H1 (cell line): ENCODE measurements at regions not wholly inside any gene's neighbourhood (a gene's known extent, or its start where the extent isn't known, plus 50 kb on each side); places are given as distances from the start of the nearest gene placed in this dataset.

ENCODE experiments used
- BCL11A ChIP-seq, 2 experiments: IDR thresholded peaks; one replicate each; pipeline ENCODE4 v1.6.1; 2011; ENCODE audit warnings: low read depth in 2 of 2, low read length in 2 of 2, mild to moderate bottlenecking in 2 of 2
- BRCA1 ChIP-seq: IDR thresholded peaks from 2 replicates; pipeline ENCODE4 v1.6.1; 2012; ENCODE audit warnings: low read depth, low read length, improper control_type of control experiment
- E2F6 ChIP-seq: IDR thresholded peaks from 2 replicates; pipeline ENCODE4 v1.6.1; 2012; ENCODE audit warnings: inconsistent platforms
- GABPA ChIP-seq: IDR thresholded peaks from 2 replicates; pipeline ENCODE4 v1.6.1; 2011; ENCODE audit warnings: mild to moderate bottlenecking, low read length, moderate library complexity, borderline replicate concordance; ENCODE audit not compliant: insufficient read depth
- HDAC2 ChIP-seq, 2 experiments: fragments of 300-600 bp in 1 of 2; sonication (generic) in 1 of 2; IDR thresholded peaks; 2 replicates each; pipeline ENCODE4 v1.6.1; 2011 to 2012; ENCODE audit warnings: low read depth in 2 of 2, low read length in 2 of 2, mild to moderate bottlenecking in 2 of 2, moderate library complexity in 2 of 2, borderline replicate concordance in 1 of 2, inconsistent platforms in 1 of 2
- NANOG ChIP-seq: IDR thresholded peaks from 2 replicates; pipeline ENCODE4 v1.6.1; 2011; ENCODE audit warnings: low read length, low read depth, mild to moderate bottlenecking, inconsistent platforms; ENCODE audit not compliant: insufficient read depth, poor library complexity, severe bottlenecking
- NRF1 ChIP-seq: IDR thresholded peaks from 2 replicates; pipeline ENCODE4 v1.6.1; 2011; ENCODE audit warnings: mild to moderate bottlenecking, low read depth, low read length, improper control_type of control experiment
- PHF8 ChIP-seq: fragments of 200-600 bp; sonication (generic); conservative IDR thresholded peaks from 2 replicates; pipeline ENCODE4 v1.7.1; 2012; ENCODE audit warnings: low read depth, mild to moderate bottlenecking, inconsistent platforms, low read length, moderate library complexity
- POLR2AphosphoS5 ChIP-seq: IDR thresholded peaks from 2 replicates; pipeline ENCODE4 v1.6.1; 2011; ENCODE audit warnings: low read depth, low read length
- RBBP5 ChIP-seq: IDR thresholded peaks from 2 replicates; pipeline ENCODE4 v1.7.1; 2012; ENCODE audit warnings: low read depth, mild to moderate bottlenecking, inconsistent platforms, low read length, moderate library complexity, borderline replicate concordance
- RXRA ChIP-seq: IDR thresholded peaks from 2 replicates; pipeline ENCODE4 v1.6.1; 2011; ENCODE audit warnings: low read depth, mild to moderate bottlenecking, low read length, moderate library complexity; ENCODE audit not compliant: insufficient read depth
- SP1 ChIP-seq: IDR thresholded peaks from 2 replicates; pipeline ENCODE4 v1.6.1; 2011; ENCODE audit warnings: low read depth, low read length
- TBP ChIP-seq: IDR thresholded peaks from 2 replicates; pipeline ENCODE4 v1.6.1; 2011; ENCODE audit warnings: low read depth, low read length, improper control_type of control experiment
- TEAD4 ChIP-seq: IDR thresholded peaks from 2 replicates; pipeline ENCODE4 v1.6.1; 2012; ENCODE audit warnings: low read depth, low read length, inconsistent platforms, mixed read lengths

GRCh38 chr16:51876934-51877333 lies 670.0 kb downstream of the TOX3 start (continued):
- no peak for TF ChIP-seq BRCA1
- TF ChIP-seq RXRA = no peak
- no peak for TF ChIP-seq TEAD4
- TF ChIP-seq RBBP5 = no peak
- no peak for TF ChIP-seq POLR2AphosphoS5
- no peak for TF ChIP-seq BCL11A (IDR thresholded peaks at IDR 0.05; ENCODE audit: low read depth in 2 of 2, low read length in 2 of 2)
- no peak for TF ChIP-seq NRF1
- no peak for TF ChIP-seq E2F6
- no peak for TF ChIP-seq TBP
- no peak for TF ChIP-seq GABPA
- TF ChIP-seq HDAC2 (IDR thresholded peaks at IDR 0.05; ENCODE audit: borderline replicate concordance in 1 of 2, low read depth in 2 of 2, low read length in 2 of 2) = no peak
- TF ChIP-seq PHF8 = no peak
- TF ChIP-seq NANOG = no peak
- TF ChIP-seq SP1 = no peak
